CD14-positive monocyte (primary cell): ENCODE measurements at regions not wholly inside any gene's neighbourhood (a gene's known extent, or its start where the extent isn't known, plus 50 kb on each side); places are given as distances from the start of the nearest gene placed in this dataset.

Experiments used
- DNase-seq, 3 donors: peaks; one replicate each; pipeline ENCODE4 v3.0.0-alpha.2; 2011 to 2022
- H2AFZ ChIP-seq: 2 replicates; pipeline ENCODE4 v1.6.0; 2012; ENCODE audit warnings: mild to moderate bottlenecking, low read depth, low read length, inconsistent platforms; ENCODE audit not compliant: insufficient read depth, poor library complexity, severe bottlenecking
- H3K27ac ChIP-seq, 2 donors: 1 replicate in 1 of 2; 2 replicates in 1 of 2; pipeline ENCODE4 v1.5.1; 2012 to 2013; ENCODE audit warnings: low read length in 2 of 2, control low read depth in 1 of 2, inconsistent platforms in 1 of 2, low read depth in 1 of 2, mild to moderate bottlenecking in 1 of 2
- H3K27me3 ChIP-seq, 2 donors: one replicate each; pipeline versions ENCODE4 v1.6.0 to v1.6.1; 2011 to 2013; ENCODE audit warnings: low read length in 2 of 2; ENCODE audit not compliant: control insufficient read depth in 2 of 2, insufficient read depth in 2 of 2
- H3K36me3 ChIP-seq, 2 donors: replicated peaks in 1 of 2; 1 replicate in 1 of 2; 2 replicates in 1 of 2; pipeline versions ENCODE4 v1.5.1 to v1.6.1; 2012 to 2013; ENCODE audit warnings: low read length in 2 of 2, control low read depth in 1 of 2, inconsistent platforms in 1 of 2, mild to moderate bottlenecking in 1 of 2; ENCODE audit not compliant: insufficient read depth in 2 of 2, control insufficient read depth in 1 of 2
- H3K4me1 ChIP-seq, 2 donors: 1 replicate in 1 of 2; 2 replicates in 1 of 2; pipeline versions ENCODE4 v1.5.1 to v1.6.1; 2012 to 2013; ENCODE audit warnings: low read length in 2 of 2, control low read depth in 1 of 2, inconsistent platforms in 1 of 2, mild to moderate bottlenecking in 1 of 2, moderate library complexity in 1 of 2; ENCODE audit not compliant: insufficient read depth in 2 of 2, control insufficient read depth in 1 of 2
- H3K4me2 ChIP-seq: replicated peaks from 2 replicates; pipeline ENCODE3; 2012; ENCODE audit warnings: low read length, moderate library complexity, mild to moderate bottlenecking; ENCODE audit not compliant: poor library complexity, severe bottlenecking; ENCODE audit errors: extremely low read depth
- H3K4me3 ChIP-seq, 3 experiments: fragments of 200-600 bp in 1 of 3; sonication (generic) in 1 of 3; replicated peaks in 1 of 3; 1 replicate in 2 of 3; 2 replicates in 1 of 3; pipeline ENCODE4 v1.5.1; 2011 to 2013; ENCODE audit warnings: low read length in 3 of 3, mild to moderate bottlenecking in 3 of 3, control low read depth in 2 of 3, low read depth in 2 of 3, inconsistent platforms in 1 of 3, moderate library complexity in 1 of 3
- H3K79me2 ChIP-seq: 2 replicates; pipeline ENCODE4 v1.6.0; 2012; ENCODE audit warnings: mild to moderate bottlenecking, control low read depth, inconsistent platforms, low read length, moderate library complexity; ENCODE audit not compliant: insufficient read depth
- H3K9ac ChIP-seq: 2 replicates; pipeline ENCODE4 v1.6.0; 2017; ENCODE audit warnings: low read length, mild to moderate bottlenecking; ENCODE audit not compliant: insufficient read depth, poor library complexity, severe bottlenecking
- H3K9me3 ChIP-seq, 2 donors: replicated peaks in 1 of 2; 1 replicate in 1 of 2; 2 replicates in 1 of 2; pipeline versions ENCODE4 v1.5.1 to v1.6.1; 2012 to 2013; ENCODE audit warnings: low read length in 2 of 2, control low read depth in 1 of 2; ENCODE audit not compliant: control insufficient read depth in 1 of 2, insufficient read depth in 1 of 2
- H4K20me1 ChIP-seq: 2 replicates; pipeline ENCODE4 v1.6.0; 2012; ENCODE audit warnings: mild to moderate bottlenecking, low read length, control low read depth, moderate library complexity; ENCODE audit not compliant: insufficient read depth
- H3K27ac Mint-ChIP-seq, 7 donors: one replicate each; pipeline ENCODE4 v1.8.0; 2020; ENCODE audit warnings: mild to moderate bottlenecking in 7 of 7, mixed read lengths in 7 of 7, moderate library complexity in 6 of 7, inconsistent platforms in 2 of 7
- H3K27me3 Mint-ChIP-seq, 3 donors: one replicate each; pipeline ENCODE4 v1.8.0; 2021 to 2022; ENCODE audit warnings: low read depth in 3 of 3, mild to moderate bottlenecking in 3 of 3, mixed read lengths in 3 of 3, moderate library complexity in 3 of 3, inconsistent platforms in 1 of 3
- H3K36me3 Mint-ChIP-seq, 2 donors: one replicate each; pipeline ENCODE4 v1.8.0; 2020; ENCODE audit warnings: mixed read lengths in 2 of 2, inconsistent platforms in 1 of 2, mild to moderate bottlenecking in 1 of 2
- H3K4me1 Mint-ChIP-seq: one replicate; pipeline ENCODE4 v1.8.0; 2020; ENCODE audit warnings: mild to moderate bottlenecking, mixed read lengths
- H3K4me3 Mint-ChIP-seq, 2 donors: one replicate each; pipeline ENCODE4 v1.8.0; 2020; ENCODE audit warnings: mild to moderate bottlenecking in 2 of 2, mixed read lengths in 2 of 2, moderate library complexity in 1 of 2
- H3K9me3 Mint-ChIP-seq, 7 donors: one replicate each; pipeline ENCODE4 v1.8.0; 2020 to 2022; ENCODE audit warnings: mixed read lengths in 7 of 7, mild to moderate bottlenecking in 6 of 7, moderate library complexity in 6 of 7, inconsistent platforms in 2 of 7
- WGBS: methylation state at CpG from one replicate; pipeline ENCODE4 v1.1.5; 2013; ENCODE audit warnings: missing lambda C conversion rate; ENCODE audit not compliant: insufficient coverage; 5-methylcytosine and 5-hydroxymethylcytosine counted together
- intact Hi-C, 2 donors: fragments of 100-400 bp; cut with micrococcal nuclease; formaldehyde crosslinking; loops; one replicate each; pipeline versions ENCODE4 v1.15.0 to v1.15.1; 2023
- TF ChIP-seq, protein P1 (sequence below): fragments of 200-600 bp; IDR thresholded peaks from one replicate; pipeline ENCODE4 v1.8.0; 2022; ENCODE audit warnings: antibody characterized with exemption, mild to moderate bottlenecking

DNA sequence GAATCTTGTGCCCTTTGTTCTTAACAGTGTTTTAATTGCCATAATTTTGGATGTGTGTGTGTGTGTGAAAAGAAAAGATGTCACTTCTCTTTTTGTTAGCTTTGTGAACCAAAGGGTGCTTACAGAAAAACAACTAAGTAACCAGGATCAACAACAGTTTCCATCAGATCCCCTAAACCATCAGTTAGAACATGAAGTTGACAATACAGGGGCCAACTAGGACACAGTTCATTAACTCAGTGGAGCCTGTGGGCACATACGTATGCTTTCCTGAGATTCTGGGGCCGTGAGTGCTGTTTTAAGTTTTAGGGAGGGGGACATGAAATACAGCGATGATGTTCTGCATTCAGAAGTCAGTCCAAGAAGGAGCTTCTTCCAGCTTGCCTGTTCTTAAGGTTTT is 133.6 kb downstream of the TLR5 start:
- no peaks in the 10 kb centered on the region for H3K9me3 Mint-ChIP-seq
- no peaks in the 10 kb centered on the region for H3K4me1 Mint-ChIP-seq
- Histone ChIP-seq H3K4me2 (no peak overlapping the region), H3K27ac (no peak overlapping the region), H4K20me1 (no peaks in the 10 kb centered on the region), H3K4me3 (no peak overlapping the region), H3K4me1 (no peaks in the 10 kb centered on the region), H3K9ac (no peak overlapping the region), H3K79me2 (no peaks in the 10 kb centered on the region), H2AFZ (no peak overlapping the region), H3K27me3 (no peaks in the 10 kb centered on the region), H3K9me3 (no peaks in the 10 kb centered on the region), H3K36me3 (no peaks in the 10 kb centered on the region)
- peaks cover 0 to 9% (median 8%) of the 10 kb centered on the region in 3 donors for H3K27me3 Mint-ChIP-seq
- DNase-seq, result no peak
- TF ChIP-seq, protein P1, sequence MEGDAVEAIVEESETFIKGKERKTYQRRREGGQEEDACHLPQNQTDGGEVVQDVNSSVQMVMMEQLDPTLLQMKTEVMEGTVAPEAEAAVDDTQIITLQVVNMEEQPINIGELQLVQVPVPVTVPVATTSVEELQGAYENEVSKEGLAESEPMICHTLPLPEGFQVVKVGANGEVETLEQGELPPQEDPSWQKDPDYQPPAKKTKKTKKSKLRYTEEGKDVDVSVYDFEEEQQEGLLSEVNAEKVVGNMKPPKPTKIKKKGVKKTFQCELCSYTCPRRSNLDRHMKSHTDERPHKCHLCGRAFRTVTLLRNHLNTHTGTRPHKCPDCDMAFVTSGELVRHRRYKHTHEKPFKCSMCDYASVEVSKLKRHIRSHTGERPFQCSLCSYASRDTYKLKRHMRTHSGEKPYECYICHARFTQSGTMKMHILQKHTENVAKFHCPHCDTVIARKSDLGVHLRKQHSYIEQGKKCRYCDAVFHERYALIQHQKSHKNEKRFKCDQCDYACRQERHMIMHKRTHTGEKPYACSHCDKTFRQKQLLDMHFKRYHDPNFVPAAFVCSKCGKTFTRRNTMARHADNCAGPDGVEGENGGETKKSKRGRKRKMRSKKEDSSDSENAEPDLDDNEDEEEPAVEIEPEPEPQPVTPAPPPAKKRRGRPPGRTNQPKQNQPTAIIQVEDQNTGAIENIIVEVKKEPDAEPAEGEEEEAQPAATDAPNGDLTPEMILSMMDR, result no peak
- peaks cover 0 to 3% of the 10 kb centered on the region in 2 donors for H3K36me3 Mint-ChIP-seq
- H3K4me3 Mint-ChIP-seq, result no peak overlapping the region
- WGBS, result no CpG with 5 or more reads among the region's 3 CpGs
- intact Hi-C loops, result no loop called here
- no peak overlapping the region for H3K27ac Mint-ChIP-seq

DNA sequence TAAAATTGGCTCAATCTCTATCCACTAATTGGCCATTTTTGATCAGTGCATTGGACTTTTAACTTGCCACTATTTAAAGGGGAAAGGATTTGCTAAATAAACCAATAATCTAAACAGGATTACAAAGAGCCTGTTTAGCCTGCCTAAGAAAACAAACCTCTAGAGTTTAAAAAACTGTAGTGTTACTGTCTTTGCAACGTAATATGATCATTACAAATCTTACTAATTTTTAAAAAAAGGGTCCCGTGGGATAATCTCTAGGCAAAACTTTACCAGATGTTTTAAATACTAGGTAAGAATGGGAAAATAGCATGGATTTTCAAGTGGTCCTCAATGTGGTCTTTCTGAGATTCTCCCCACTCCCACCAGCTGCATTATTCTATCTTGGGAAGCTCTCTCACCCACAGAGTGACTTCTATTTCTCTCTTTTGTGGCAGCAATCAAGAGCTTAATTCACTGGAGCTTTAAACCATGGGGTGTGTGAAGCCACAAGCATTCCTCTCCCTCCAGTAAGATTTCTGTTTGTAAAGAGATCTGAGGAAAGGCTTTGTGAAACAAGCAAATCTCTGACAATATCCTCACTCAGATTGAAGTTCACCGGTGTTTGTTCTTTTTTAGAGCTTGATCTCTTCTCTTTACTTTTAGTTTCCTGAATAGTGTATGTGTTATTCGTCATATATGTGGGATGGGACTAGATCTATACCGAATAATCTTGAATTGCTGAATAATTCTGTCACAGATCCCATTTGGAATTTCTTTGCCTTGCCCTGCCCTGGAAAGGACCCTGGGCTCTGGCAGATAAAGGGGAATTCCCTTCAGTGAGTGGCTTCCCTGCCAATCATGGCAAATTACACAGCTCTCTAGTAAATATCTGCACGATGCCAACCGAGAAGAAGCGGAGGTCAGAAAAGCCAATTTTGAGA is 132.2 kb downstream of the TLR5 start:
- no peak for DNase-seq
- H3K9ac ChIP-seq, result no peak overlapping the region
- no peaks in the 10 kb centered on the region for H3K4me1 Mint-ChIP-seq

More for the DNA sequence above, 132.2 kb downstream of the TLR5 start:
- WGBS, result 73% methylated on average over 3 of the region's 8 CpGs
- Mint-ChIP-seq H3K36me3 (no peaks in the 10 kb centered on the region), H3K27ac (no peak overlapping the region), H3K4me3 (no peak overlapping the region), H3K9me3 (peaks cover 0 to 2% (median 0%) of the 10 kb centered on the region in 7 donors), H3K27me3 (peaks cover 0 to 9% (median 8%) of the 10 kb centered on the region in 3 donors)
- Histone ChIP-seq H3K27me3 (no peaks in the 10 kb centered on the region), H2AFZ (no peak overlapping the region), H3K4me3 (no peak overlapping the region), H3K79me2 (no peaks in the 10 kb centered on the region), H3K36me3 (no peaks in the 10 kb centered on the region), H3K4me2 (no peak overlapping the region), H3K4me1 (no peaks in the 10 kb centered on the region), H3K9me3 (no peaks in the 10 kb centered on the region), H3K27ac (no peak overlapping the region), H4K20me1 (no peaks in the 10 kb centered on the region)
- intact Hi-C loops, result no loop called here
- TF ChIP-seq, protein P1, result no peak
